Anterior cingulate cortex (tissue), 58 donors: ENCODE measurements at regions not wholly inside any gene's neighbourhood (a gene's known extent, or its start where the extent isn't known, plus 50 kb on each side); places are given as distances from the start of the nearest gene placed in this dataset.

ENCODE experiments used
- DNase-seq, 58 donors: peaks; one replicate each; lab custom pipeline; 2025; lab: John Stamatoyannopoulos, UW

DNA sequence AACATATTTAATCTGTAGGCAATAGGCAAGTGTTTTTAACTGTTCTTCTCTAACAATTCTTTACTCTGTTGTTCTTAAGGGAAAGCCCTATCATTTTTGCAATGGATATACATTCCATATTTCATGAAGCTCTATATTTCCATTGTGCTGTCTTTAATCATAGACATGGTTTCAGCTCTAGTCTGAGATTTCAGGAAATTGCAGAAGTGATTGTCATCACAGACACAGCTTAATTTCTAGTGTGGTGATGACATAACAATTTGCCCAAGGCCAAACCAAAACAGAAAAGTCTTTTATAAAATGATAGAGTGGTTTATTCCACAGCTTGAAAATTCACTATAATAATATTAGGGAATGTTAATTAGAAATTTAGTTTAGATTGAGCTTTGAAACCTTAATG is 494.1 kb upstream of the SEMA3A start:
- no peak for DNase-seq

DNA sequence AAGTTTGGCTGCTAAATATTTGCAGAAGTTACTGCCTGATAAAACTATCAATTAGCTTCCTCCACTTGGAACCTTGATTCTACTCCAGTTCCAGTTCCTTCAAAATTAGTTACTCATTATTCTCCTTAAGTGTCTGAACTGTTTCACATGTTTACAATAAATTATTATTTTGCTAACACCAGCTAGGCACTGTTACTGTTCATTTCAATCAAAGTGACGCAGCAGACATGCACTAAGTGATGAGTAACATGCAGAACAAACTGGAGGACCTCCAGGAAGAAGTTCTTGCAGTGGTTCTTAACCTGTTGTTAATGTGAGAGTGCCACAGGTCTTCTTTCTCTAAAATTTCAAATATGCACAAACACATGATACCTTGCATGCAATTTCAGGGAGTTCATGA is 491.8 kb upstream of the SEMA3A start:
- no peak for DNase-seq

- no peak for DNase-seq
Observed at GRCh38 chr7:84684836-84685480, 490.4 kb upstream of the SEMA3A start.

DNA sequence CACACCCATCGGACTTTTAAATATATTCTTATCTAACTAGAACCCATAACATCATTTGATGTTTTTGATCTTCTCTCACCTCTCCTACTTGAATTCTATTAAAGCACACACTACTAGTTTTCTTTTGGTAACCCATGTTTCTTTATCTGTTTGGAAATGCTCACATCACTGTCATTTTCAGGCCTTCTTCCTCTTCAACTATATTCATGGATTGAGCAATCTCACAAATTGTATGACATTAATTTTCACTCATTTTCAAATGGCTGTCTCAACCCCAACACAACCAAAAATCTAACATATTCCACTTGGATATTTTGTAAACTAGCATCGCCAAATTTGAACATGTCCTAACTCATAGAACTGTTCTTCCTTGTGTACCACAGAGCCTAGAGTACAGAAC is 488.0 kb upstream of the SEMA3A start:
- DNase-seq, result no peak

DNA sequence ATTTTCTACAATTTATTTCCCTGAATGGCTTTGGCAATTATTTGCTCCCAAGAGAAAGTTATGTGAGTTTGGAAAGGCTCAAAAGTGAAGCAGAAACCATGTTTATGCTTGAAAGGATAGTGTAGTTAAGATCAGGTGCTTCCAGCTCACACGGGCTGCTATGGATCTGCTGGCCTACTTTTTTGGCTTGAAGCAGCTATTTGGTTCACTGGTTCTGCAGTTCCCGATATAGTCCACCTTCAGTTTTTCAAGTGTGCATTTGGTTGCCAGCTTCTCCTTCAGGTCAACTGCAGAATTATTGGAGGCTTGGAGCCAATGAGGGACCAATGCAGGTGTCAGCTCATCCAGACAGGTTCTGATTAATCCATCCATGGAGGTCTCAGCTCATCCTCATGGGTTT is 484.3 kb upstream of the SEMA3A start:
- no peak for DNase-seq

DNA sequence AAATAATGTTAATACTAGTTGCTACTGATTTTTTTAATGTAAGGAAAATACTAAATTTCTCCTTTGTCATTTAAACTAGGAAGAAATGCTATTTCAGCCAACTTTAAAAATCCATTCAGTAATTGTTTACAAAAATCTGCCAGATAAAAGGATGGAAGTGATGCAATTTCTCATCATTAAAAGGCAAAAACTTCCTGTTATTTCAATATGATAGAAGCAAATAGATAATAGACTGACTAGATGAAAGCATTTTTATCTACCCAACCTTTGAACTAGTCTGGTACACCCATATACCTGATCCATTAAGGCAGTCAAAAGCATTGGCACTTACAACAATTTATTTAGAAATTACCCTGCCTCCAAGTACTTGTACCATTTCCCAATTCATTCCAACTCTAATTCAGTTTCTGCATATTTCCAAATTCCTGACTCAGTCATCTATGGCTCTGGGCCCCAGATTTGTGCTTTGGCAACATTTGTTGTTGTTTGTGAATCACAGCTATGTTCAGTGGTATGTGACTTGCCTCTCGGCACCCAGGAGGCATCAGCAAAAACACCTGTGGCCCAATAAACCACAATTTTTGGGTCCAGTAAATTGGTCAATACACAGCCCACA is 482.6 kb upstream of the SEMA3A start:
- no peak for DNase-seq

- DNase-seq, result no peak
Observed at GRCh38 chr7:84675633-84676034, 481.0 kb upstream of the SEMA3A start.

GRCh38 chr7:84674236-84674913 is 479.8 kb upstream of the SEMA3A start:
- no peak for DNase-seq

- no peak for DNase-seq
Observed at GRCh38 chr7:84669177-84669732, 474.7 kb upstream of the SEMA3A start.

DNA sequence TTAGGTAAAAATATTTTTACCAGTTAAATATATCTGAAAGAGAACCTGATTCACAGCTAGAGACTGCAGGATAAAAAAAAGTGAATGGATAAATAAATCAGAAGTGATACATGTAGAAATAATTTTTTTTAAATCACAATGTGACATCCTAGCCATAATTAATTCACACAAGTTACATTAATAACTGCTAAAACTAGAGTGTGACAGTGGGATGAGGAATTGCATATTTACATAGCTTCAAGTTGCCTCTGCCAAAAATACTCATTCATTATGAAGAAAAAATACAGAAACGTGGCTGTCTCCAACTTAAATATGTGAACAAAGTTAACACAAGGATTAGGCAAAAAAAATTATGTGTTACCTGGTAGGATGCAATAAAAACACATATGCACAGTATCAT is 473.5 kb upstream of the SEMA3A start:
- DNase-seq, result no peak

GRCh38 chr7:84666651-84667050 is 472.1 kb upstream of the SEMA3A start:
- no peak for DNase-seq

DNA sequence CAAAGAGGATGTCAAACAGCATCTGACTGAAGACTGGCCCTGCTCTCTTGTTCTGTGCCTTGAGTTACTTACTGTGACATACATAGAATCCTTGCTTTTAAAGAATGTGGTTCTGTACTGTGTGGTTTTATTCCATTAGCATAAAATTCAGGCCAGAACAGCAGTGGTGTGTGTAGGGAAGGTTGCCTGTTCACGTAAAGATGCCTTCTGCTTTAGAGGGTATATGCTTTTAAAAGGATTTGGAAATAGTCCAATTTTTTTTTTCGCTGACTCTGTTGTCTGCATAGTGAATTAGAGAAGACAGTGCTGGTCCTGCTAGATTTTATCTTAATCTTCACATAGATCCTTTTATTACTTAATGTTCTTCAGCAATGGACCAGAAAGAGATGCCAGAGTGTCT is 470.8 kb upstream of the SEMA3A start:
- DNase-seq, result no peak

DNA sequence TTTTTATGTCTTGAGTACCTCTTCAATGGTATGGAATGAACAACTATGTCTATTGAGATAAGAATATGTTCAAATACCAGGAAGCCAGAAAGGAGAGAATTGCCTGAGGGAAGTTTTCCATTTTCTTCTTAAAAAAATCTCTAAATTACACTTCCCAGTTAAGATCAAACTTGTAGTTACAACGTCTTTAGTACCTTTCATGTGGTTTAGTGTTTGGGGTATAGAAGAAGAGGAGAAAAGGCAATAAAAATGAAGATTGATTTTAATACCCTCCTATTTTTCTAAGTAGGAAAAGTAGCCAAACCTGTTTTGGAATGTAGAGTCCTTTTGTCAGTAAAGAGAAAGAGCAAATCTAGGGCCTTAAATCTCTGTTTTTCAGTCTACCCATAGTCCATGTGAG is 470.0 kb upstream of the SEMA3A start:
- DNase-seq, result no peak

- DNase-seq, result no peak
Observed at GRCh38 chr7:84663224-84663623, 468.6 kb upstream of the SEMA3A start.

- DNase-seq, result no peak
Observed at GRCh38 chr7:84658286-84658685, 463.7 kb upstream of the SEMA3A start.

DNA sequence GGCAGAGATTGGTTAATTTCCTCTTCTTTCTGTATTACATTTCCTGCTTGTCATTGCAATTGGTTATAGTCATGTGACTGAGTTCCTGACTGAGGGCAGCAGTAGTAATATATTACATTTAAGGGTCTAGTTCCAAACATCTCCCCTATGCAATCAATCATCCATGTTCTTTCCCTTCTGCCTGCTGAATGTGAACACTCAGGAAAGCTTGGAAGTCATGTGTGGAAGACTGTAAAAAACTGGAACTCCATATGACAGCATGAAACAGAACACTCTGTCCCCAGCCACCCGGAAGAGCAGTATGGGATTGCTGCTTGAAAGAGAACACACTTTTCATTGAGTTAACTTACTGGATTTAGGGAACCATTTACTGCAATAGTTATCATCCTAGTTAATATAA is 459.7 kb upstream of the SEMA3A start:
- DNase-seq, result no peak

- no peak for DNase-seq
Observed at GRCh38 chr7:84651876-84652275, 457.3 kb upstream of the SEMA3A start.

DNA sequence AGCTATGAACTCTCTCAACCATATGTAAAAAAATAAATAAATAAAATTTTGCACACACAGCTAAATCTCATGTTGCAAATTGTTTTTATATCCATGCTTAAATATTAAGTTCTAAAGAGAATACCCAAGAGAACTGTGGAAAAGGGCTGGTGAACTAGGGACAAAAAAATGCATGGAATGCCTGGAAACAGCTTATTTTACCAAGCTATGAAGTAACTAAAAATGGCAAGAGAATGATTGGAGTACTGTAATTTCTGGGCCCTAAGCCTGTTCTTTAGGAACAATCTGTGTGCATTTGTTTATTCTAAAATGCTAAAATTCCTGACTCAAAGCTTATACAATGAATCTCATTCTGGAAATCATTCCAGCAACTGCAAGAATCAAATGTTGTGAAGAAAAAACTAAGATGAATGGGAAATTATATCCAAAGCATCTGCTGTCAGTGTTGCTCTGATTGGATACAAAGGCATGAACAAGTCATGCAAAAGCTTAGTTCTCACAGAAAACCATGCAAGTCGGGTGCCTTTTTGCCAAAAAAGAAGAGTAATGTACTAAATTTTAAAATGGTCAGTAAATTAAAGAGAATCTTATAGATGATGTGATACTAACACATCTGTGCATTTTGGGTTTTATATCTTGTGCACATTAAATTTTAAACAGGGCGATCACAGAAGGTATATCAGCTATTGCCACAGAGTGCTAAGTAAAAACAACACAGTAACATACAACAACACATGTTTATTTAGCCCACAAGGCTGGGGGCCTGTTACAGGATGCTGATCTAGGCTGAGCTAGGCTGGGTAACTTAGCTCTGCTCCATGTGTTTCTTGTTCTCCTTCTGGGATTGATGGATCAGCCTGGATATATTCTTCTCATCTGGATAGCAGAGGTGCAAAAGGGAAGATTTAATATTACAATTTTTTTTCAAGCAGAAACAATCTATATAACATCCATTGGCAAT is 453.5 kb upstream of the SEMA3A start:
- DNase-seq, result peak in 2 of 58 donors; percentile 16 to 25

DNA sequence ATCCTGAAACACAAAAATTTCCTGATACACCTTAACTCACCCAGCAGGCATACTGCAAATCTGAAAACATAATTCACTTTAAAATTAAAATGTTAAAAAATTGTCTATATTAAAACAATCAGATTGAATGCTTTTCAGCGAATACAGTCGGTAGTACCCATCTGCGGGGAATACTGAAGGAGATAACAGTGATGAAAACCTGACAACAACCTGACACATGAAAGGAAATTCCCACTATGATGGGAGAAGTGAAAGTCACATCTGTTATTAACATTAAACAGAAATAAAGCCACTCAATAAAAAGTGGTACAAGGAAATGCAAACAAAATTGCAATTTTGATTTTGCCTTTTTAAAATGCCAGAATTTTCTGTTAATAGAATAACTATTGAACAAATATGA is 448.0 kb upstream of the SEMA3A start:
- DNase-seq, result no peak

DNA sequence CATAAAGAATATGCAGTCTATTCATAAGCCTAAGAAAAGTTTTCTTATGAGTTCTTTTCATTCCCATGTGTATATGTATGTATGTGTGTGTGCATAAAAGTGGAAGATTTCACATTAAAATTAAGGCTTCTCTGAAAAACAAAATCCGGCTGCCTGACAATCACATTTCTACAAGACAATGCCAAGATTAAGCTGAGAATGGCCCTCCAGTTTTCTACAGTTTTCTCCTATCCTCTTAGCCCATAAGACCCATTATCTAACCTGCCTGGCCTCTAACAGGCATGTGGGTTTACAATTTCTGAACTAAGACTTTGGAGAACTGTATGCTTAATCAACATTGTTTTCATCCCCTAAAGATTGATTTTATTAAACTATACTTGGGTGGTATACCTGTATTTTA is 446.0 kb upstream of the SEMA3A start:
- no peak for DNase-seq

- no peak for DNase-seq
Observed at GRCh38 chr7:84638339-84638697, 443.7 kb upstream of the SEMA3A start.
